ENCODE measurements at regions not wholly inside any gene's neighbourhood (a gene's known extent, or its start where the extent isn't known, plus 50 kb on each side); places are given as distances from the start of the nearest gene placed in this dataset.

- DNase-seq (ENCODE audit: low spot score) = no peak
- H3K4me1 ChIP-seq (replicated peaks) = no peaks in the 10 kb centered on the region
- H3K9me3 ChIP-seq = no peaks in the 10 kb centered on the region
- no peaks in the 10 kb centered on the region for H3K36me3 ChIP-seq
- H3K27ac ChIP-seq = no peak overlapping the region
- intact Hi-C loops (cut with DNase I) = no loop called here
- no peak overlapping the region for H3K4me3 ChIP-seq
- TF ChIP-seq POLR2A (IDR thresholded peaks at IDR 0.05) (no peak), POLR2AphosphoS5 (IDR thresholded peaks at IDR 0.05) (no peak), CTCF (IDR thresholded peaks at IDR 0.05) (no peak)
- H3K27me3 ChIP-seq (replicated peaks; ENCODE audit: insufficient read depth) = no peaks in the 10 kb centered on the region
These were observed 425.2 kb downstream of the PCNX1 start for GRCh38 chr14:71332476-71332875.

DNA sequence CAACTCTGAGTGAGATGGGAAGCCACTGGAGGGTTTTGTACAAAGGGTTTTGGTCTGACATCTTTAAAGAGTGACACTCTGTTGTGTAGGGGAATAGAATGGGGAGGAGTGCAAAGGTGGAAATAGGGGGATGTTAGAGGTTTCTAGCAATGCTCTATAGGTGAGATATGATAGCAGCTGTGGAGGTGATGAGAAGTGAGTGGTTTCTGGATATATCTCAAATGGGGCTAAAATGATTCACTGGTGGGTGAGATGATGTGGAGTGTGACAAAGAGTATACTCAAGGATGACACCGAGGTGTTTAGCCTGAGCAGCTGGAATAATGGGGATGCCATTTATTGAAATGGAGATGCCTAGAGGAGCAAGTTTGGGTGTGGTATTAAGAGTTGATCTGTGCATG, 426.4 kb downstream of the PCNX1 start:
- no peak for TF ChIP-seq POLR2AphosphoS5 (IDR thresholded peaks at IDR 0.05)
- no peak for TF ChIP-seq CTCF (IDR thresholded peaks at IDR 0.05)
- TF ChIP-seq POLR2A (IDR thresholded peaks at IDR 0.05) = no peak
- intact Hi-C loops (cut with DNase I) = no loop called here
- WGBS = 100% methylated on average over 1 of the region's 1 CpG
- Histone ChIP-seq H3K27ac (no peak overlapping the region), H3K9me3 (no peaks in the 10 kb centered on the region), H3K4me3 (no peak overlapping the region), H3K27me3 (replicated peaks; ENCODE audit: insufficient read depth) (no peaks in the 10 kb centered on the region), H3K36me3 (no peaks in the 10 kb centered on the region), H3K4me1 (replicated peaks) (no peaks in the 10 kb centered on the region)
- DNase-seq (ENCODE audit: low spot score) = no peak

GRCh38 chr14:71336489-71337192, 429.4 kb downstream of the PCNX1 start:
- no peak overlapping the region for H3K27ac ChIP-seq
- intact Hi-C loops (cut with DNase I) = no loop called here
- H3K27me3 ChIP-seq (replicated peaks; ENCODE audit: insufficient read depth) = no peaks in the 10 kb centered on the region
- TF ChIP-seq POLR2AphosphoS5 (IDR thresholded peaks at IDR 0.05) (no peak), POLR2A (IDR thresholded peaks at IDR 0.05) (no peak), CTCF (IDR thresholded peaks at IDR 0.05) (no peak)
- no peak overlapping the region for H3K4me3 ChIP-seq
- no peaks in the 10 kb centered on the region for H3K36me3 ChIP-seq
- no peak for DNase-seq (ENCODE audit: low spot score)
- 85% methylated on average over 10 of the region's 10 CpGs for WGBS
- H3K9me3 ChIP-seq = no peaks in the 10 kb centered on the region
- H3K4me1 ChIP-seq (replicated peaks) = no peaks in the 10 kb centered on the region

- H3K27ac ChIP-seq = no peak overlapping the region
- no peaks in the 10 kb centered on the region for H3K9me3 ChIP-seq
- H3K27me3 ChIP-seq (replicated peaks; ENCODE audit: insufficient read depth) = no peaks in the 10 kb centered on the region
- no peak overlapping the region for H3K4me3 ChIP-seq
- no peak for TF ChIP-seq CTCF (IDR thresholded peaks at IDR 0.05)
- no peak for TF ChIP-seq POLR2A (IDR thresholded peaks at IDR 0.05)
- TF ChIP-seq POLR2AphosphoS5 (IDR thresholded peaks at IDR 0.05) = no peak
- no peaks in the 10 kb centered on the region for H3K36me3 ChIP-seq
- 85% methylated on average over 4 of the region's 4 CpGs for WGBS
- H3K4me1 ChIP-seq (replicated peaks) = no peaks in the 10 kb centered on the region
- intact Hi-C loops (cut with DNase I) = no loop called here
- DNase-seq (ENCODE audit: low spot score) = no peak
These were observed 430.9 kb downstream of the PCNX1 start for GRCh38 chr14:71338153-71338552.

DNA sequence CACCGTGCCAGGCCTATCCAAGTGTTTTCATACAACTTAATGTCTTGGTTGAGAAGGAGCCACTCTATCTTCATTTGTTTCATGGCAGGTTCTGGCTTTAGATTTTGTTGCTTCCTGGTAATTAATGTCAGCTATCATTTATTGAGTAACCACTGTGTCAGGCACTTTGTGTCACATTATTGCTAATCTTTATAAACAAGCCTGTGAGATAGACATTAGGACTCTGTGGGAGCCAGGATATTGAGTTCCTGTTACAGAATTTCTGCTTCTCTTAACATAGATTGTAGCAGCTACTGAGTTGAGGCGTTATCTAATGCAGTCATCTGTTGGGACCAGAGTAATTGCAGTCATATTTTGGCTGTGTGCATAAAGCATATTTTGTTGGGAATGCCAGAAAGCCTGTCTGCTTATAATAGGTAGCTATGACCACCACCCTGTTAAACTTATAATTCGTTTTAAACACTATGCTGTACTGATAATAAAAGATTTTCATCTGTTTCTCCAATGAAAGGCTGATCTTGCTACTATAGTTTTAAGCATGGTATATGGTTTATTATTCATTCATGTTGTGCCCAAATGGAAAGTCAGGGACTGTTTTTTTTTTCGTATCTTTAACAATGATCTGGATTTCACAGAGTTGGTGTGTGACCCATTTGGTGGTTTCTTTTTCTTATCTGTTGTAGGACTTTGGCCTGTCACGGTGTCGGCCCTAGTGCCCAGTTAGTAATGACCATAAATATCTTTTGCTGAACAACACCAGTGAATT, 432.6 kb downstream of the PCNX1 start:
- DNase-seq (ENCODE audit: low spot score) = no peak
- intact Hi-C loops (cut with DNase I) = no loop called here
- Histone ChIP-seq H3K27ac (no peak overlapping the region), H3K9me3 (no peaks in the 10 kb centered on the region), H3K36me3 (no peaks in the 10 kb centered on the region), H3K27me3 (replicated peaks; ENCODE audit: insufficient read depth) (no peaks in the 10 kb centered on the region), H3K4me1 (replicated peaks) (no peaks in the 10 kb centered on the region), H3K4me3 (no peak overlapping the region)
- WGBS = 77% methylated on average over 6 of the region's 6 CpGs
- TF ChIP-seq POLR2AphosphoS5 (IDR thresholded peaks at IDR 0.05) (no peak), POLR2A (IDR thresholded peaks at IDR 0.05) (no peak), CTCF (IDR thresholded peaks at IDR 0.05) (no peak)

All from prostate gland (tissue), 2 donors.